Stimulated activated CD8-positive, alpha-beta memory T cell treated with anti-CD3 and anti-CD28 coated beads, Interleukin-15, amount 100 ng/mL, for 24 hours (primary cell): ENCODE measurements at regions not wholly inside any gene's neighbourhood (a gene's known extent, or its start where the extent isn't known, plus 50 kb on each side); places are given as distances from the start of the nearest gene placed in this dataset.

Source experiments
- DNase-seq: peaks from one replicate; pipeline ENCODE4 v3.0.0-alpha.2; 2020; ENCODE audit warnings: low read depth

GRCh38 chr1:101081496-101082488 lies 56.2 kb upstream of the DPH5 start:
- peak; percentile 6 for DNase-seq

GRCh38 chr1:101080859-101081258 lies 55.3 kb upstream of the DPH5 start:
- DNase-seq: no peak

GRCh38 chr1:101079341-101079740 lies 53.8 kb upstream of the DPH5 start:
- DNase-seq: no peak

- DNase-seq: no peak
Observed at GRCh38 chr1:101077849-101078248, 52.3 kb upstream of the DPH5 start.

- no peak for DNase-seq
Observed at GRCh38 chr1:101075926-101076325, 50.3 kb upstream of the DPH5 start.
